ENCODE measurements at regions not wholly inside any gene's neighbourhood (a gene's known extent, or its start where the extent isn't known, plus 50 kb on each side); places are given as distances from the start of the nearest gene placed in this dataset.
"Not testable (repeated sequence)": the region's sequence is repeated elsewhere in the genome, so short reads cannot be mapped to it uniquely, and the experiment has no call there.

DNA sequence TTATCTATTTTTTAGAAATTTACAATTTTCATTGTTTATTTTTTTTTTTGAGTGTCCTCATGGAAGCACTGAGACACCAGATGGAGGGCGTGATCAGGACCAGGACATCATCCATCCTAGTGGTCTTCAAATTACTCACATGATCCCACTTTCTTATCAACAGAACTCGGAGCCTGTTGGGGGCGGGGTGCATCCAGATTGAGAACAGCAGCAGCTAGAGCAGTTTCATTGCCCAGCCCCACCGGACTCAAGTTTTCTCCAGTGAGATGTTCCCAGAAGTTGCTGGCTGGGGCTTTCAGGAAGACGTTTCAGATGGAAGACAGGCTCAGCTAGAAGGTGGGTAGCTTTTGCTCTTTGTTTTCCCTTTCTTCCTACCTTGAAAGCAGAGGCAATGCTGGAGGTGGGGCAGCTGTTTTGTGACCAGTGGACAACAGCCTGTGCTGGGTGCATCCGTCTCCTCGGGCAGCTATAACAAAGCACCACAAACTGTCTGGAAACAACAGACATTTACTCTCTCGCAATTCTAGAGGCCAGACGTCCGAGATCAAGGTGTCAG, 562.1 kb downstream of the TBC1D22A start:
- no peak for DNase-seq

DNA sequence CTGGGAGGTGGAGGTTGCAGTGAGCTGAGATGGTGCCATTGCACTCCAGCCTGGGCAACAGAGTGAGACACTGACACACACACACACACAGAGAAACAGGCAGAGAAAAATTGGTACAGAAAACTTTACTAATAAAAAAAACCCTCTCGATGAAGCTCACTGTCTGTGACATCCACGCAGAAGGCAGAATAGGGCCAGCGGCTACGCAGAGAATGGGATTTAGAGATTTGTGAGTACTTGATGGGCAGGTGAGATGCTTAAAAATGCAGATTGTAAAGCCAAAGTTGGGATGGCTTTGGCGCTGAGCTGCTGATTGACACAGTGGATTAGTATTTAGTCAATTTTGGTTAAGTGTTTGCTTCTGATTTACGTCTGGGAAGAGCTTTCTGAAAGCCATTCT, 561.1 kb downstream of the TBC1D22A start:
- no peak for DNase-seq

DNA sequence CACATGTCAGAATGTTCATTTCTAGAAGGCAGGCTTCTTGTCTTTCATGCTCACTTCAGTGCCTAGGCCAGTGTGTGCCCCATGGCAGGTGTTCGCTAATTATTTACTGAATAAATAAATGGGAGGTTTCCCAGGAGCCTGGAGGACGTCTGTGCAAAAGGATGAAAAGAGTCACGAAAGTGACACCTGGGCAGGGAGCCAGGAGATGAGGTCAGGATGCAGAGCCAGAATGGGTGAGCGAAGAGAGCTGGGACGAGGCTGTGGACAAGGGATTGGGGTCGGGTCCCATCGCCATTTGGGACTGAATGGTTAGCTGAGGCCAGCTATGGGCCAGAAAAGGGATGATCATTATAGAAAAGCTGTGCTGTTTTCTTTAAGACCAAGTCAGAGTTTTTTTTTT, 560.4 kb downstream of the TBC1D22A start:
- DNase-seq: no peak

DNA sequence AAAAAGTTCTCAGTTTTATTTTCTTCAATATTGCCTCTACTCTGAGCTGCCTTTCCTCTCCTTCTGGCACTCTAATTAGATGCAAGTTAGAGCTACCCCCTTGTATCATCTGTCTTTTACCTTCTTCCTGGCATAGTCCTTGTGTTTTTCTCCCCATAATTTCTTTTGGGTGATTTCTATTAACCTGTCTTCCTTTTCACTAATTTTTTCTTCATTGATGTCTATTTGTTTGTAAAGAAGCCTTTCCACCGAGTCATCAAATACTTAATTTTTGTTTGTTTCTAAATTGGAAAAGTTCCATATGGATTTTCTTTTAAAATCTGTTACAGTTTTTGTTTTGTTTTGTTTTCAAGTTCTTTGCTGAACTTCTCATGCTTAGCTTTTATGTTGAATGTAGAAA, 558.1 kb downstream of the TBC1D22A start:
- DNase-seq: no peak

DNA sequence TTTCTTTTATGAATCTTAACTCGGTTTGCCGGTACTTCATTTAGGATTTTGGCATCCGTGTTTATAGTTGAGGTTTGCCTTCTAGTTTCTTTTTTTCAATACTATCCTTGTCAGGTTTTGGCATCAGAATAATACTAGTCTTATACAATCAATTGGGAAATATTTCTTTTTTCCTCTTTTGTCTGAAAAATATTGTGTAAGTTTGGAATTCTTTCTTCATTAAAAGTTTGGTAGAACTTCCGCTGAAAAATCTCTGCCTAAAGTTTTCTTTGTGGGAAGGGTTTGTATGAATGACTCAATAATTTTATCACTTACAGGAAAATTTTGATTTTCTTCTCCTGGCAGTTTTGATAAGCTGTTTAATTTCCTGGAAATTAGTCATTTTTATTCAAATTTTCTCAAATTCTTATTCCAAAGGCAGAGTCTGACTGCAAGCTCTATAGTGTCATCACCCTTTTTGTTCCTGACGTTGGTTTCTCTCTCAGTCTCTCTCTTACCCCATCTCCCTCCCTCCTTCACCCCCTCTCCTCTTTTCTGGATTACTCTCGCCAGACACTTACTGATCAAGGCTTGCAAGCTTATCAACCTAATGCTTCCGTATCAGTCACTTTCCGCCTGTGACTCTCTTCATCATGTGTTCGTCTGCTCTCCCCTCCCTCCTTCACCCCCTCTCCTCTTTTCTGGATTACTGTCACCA, 555.7 kb downstream of the TBC1D22A start:
- DNase-seq: no peak

DNA sequence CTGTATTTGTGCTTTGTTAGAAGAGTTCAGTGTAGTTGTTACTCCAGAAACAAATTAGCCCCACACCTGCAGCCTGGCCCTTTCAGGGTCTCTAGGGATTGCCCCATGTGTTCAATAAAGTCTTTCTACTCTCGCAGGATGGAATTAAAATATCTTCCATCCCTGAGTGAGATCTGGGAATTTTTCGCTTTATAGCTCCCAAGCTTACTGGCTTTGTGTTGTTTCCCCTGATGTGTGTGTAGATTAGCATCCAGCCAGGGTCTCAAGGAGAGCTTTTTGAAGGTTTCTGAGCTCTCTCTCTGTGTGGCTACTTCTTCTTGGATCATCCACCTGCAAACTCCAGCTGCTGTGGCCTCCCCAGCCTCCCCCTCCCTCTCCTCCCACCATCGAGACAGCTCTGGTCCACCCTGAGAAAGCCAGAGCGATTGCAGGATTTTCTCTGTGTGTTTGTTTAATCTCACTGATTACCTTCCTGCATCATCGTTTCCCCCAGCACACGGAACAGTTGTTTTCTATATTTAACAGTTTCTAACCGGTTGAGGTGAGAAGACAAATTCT, 553.5 kb downstream of the TBC1D22A start:
- no peak for DNase-seq

DNA sequence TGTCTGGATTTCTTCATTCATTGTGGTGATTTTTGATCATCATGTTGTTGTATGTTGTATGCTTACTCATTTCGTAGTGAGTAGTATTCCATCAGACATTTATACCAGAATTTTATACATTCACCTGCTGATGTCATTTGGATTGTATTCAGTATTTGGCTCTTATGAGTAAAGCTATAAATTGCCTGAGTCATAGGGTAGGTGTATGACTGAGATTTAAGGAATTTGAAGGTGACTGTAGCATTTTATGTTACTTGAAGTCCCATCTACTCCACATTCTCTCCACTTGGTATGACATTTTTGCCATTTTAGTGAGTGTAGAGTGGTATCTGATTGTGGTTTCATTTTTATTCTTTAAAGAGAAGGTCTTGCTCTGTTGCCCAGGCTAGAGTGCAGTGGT, 548.2 kb downstream of the TBC1D22A start:
- no peak for DNase-seq

DNA sequence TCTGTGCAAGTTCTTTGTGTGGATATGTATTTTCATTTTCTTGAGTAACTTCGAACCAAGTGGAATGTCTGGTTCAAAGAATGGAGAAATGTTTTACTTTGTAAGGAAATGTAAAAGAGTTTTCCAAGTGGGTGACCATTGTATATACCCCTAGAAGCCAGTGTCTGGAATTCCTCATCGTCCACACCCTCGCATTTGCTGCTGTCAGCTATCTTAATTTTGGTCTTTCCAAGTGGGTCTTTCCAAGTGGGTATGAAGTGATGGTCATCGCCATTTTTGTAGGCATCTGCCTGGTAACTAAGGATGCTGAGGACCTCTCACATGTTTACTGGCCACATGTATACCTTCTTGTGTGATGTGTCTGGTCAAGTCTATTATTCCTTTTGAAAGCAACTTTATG, 547.5 kb downstream of the TBC1D22A start:
- DNase-seq: no peak

DNA sequence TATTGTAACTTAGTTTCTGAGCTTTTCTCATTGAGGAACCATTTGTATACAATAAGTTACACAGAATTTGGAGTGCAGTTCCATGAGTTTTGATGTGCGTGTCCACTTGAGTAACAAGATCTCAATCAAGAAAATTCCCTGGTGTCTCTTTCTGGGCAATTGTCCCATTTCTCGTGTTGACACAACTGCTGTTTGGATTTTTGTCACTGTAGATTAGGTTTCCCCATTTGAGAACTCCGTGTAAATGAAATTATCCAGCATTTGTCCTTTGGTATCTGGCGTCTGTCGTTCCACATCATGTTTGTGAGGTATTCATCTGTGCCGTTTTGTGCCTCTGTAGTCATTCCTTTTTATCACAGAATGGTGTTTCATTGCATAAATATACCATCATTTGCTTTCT, 547.0 kb downstream of the TBC1D22A start:
- DNase-seq: no peak

DNA sequence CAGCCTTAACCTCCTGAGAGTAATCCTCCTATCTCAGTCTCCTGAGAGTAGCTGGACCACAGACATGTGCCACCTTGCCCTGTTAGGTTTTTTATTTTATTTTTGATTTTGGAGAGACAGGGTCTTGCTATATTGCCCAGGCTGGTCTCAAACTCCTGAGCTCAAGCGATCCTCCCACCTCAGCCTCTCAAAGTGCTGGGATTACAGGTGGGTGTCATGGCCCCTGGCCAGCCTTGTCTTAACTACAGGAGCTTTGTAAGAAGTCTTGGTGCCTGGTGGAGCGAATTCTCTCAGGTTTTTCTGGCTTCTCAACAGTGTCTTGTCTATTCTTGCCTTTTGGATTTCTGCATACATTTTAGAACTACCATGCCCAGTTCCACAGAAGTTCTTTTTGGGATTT, 546.4 kb downstream of the TBC1D22A start:
- DNase-seq: no peak

DNA sequence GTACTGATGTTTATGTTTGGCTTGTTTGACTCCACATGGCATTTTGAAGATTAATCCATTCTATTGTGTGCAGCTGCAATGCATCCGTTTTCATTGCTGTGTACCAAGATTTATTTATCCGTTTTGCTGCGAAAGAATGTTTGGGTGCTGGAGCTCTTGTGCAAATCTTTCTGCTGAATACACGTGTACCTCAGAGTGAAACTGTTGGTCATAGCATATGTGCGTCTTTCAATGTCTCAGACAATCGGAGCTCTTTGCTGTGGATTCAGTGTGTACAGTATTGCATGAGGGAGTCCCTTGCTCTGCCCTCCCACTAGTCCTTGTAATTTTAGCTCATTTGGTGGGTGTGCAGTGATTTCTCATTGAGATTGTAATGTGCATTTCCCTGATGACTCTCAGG, 545.4 kb downstream of the TBC1D22A start:
- no peak for DNase-seq

DNA sequence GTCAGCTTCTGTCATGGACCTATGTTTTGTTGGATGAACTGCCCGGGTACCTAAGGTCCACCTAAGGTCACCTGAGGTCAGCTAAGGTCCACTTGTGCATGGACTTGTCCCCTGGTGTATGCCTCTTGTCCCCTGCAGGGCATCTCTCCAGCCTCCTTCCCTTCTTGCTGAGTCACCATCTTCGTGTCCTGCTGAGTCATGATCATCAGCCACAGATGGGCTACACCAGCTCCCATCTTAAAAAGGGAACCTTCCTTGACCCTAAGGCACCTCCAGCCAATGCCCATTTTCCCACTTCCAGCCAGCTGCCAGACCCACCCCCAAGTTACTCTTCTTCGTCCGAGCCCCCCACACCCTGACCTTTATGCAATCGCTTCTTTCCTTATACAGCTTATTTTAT, 544.9 kb downstream of the TBC1D22A start:
- DNase-seq: no peak

DNA sequence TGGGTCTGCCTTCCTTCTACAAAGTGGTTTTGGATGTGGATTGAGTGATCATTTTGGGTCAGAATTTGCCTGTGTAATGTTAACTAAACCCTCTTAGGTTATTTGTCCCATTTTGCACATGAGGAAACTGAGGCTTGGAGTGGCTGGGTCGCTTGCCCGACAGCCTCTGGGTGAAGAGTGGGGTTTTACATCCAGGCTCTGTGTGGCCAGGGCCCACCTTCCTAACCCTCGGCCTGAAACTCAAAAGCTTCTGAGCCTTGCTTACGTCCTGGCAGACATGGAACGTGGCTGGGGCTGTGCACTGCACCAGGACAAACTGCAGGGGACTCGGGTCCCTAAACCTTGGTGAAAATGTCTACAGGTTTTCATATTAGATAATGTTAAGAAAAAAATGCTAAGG, 542.4 kb downstream of the TBC1D22A start:
- no peak for DNase-seq

DNA sequence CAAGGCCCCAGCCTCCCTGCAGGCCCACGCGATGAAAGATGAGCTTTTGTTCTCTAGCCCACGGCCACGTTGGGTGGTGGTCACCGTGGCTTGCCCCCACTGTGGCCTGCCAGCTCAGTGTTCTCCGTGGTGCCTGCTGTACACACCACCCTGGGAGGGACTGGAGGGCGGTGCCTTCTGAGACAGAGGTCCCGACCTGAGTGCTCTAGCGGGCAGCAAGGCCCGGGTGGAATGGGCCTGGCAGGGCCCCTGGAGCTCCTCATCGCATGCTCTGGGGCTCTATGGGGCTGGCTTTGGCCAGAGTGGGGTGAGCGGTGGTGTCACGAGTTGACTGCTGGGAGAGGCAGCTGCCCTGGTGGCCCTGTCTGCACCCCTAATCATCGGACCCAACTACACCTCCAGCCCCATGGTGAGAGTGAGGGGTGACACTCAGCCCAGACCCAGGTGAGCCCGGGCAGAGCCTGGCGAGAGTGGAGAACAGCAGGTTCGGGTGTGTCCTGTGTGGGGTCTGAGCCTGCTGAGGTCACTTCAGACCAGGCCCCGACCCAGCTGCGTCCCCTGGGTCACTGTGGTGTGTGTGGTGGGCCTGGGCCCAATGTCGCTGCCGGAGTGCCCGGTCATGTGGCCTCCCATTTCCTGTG, 541.9 kb downstream of the TBC1D22A start:
- no peak for DNase-seq

DNA sequence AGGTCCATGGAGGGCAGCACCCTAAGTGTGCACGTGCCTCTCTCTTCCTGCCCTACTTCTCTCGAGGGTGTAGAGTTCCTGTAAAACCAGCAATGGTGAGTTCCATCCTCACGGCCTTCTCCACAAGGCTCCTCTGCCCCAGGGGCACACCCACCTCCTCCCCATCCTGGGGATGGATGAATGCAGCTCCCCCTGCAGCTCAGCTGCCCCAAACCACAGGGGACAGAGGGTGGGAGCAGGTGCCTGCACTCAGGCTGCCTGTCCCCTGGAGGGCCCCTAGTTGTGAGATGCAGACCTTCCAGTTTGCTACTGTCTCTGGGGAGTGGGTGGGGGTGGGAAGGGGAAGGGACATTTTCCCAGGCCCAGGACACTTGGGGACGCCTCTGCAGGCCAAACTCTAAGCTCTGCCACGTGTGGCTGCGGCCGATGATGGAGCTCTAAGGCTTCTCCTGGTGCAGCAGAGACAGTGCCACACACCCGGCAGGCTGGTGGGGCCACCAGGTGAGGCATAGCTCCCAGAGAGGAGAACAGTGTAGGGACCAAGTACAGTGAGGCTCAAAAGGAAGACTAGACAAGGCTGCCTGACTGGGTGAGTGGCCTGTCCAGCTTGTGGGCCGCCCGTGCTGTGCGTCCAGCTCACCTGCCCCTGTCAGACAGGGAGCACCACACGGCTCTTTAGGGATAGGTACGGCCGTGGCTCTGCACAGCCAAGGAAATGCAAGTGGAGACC, 540.9 kb downstream of the TBC1D22A start:
- DNase-seq: no peak

DNA sequence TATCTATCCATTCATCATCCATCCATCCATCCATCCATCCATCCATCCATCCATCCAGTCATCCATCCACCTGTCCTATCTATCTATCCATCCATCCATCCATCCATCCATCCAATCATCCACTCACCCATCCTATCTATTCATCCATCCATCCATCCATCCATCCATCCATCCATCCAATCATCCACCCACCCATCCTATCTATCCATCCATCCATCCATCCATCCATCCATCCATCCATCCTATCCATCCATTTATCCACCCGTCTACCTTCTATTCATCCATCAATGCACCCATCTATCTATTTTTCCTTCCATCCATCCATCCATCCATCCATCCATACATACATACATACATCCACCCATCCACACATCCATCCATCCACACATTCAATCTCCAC, 540.1 kb downstream of the TBC1D22A start:
- DNase-seq: not testable (repeated sequence)

DNA sequence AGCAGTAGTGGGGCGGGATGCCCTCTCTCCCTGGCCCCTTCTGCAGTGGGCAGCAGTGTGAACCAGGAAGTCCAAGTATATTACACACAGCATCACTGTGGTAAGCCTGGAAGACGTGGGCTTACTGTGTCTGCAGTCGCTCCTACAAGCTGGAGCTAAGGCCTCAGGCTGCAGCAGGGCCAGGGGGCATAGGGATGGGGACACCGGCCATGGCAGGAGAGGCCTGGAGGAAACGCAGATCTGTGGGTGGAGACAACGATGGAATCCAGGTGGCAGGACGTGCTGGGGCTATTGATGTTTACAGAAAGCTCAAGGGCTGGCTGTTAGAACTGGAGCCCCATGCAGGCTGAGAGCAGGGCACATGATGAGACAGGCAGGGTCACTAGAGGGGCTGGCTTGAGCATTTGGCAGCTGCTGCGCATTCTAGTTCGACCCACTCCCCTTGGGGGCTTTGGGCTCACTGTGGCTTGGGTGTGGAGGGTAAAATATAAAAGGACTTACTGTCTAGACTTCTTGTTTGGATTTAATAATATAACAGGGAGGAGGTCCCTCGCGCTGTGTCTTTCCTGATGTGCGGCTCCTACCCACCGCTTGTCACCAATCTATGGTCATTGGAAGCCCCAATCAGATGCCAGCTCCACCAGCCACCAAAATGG, 539.5 kb downstream of the TBC1D22A start:
- DNase-seq: no peak

DNA sequence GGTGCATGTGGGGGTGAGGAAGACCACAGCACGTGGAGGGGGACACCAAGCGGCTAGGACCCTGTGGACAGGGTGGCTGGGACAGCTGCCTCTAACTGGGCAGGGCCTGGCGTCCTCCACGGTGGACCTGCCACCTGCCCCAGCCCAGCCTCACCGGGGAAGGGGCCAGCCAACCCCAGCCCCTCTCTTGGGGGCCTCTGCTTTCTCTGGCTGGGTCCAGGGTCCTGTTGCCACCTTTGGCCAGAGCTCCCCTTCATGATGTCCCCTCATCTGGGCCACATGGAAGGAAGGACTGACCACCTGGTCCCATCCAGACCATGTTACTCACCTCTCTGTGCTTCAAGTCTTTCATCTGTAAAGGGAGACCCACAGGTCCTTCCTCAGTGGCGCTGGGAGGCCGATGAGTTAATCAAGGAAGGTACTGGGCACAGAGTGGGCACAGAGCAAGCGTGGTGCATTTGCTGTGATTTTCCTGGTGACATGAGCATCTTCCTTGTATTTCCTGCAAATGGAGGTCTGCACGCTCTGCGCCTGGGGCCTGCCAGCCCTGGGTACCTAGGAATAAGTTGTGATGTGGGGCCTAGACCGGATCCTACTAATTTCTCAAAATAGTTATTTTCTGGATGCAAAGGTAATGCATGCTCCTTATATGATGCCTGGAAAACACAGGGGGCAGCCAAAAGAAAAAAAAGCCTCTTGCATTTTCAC, 538.4 kb downstream of the TBC1D22A start:
- no peak for DNase-seq

DNA sequence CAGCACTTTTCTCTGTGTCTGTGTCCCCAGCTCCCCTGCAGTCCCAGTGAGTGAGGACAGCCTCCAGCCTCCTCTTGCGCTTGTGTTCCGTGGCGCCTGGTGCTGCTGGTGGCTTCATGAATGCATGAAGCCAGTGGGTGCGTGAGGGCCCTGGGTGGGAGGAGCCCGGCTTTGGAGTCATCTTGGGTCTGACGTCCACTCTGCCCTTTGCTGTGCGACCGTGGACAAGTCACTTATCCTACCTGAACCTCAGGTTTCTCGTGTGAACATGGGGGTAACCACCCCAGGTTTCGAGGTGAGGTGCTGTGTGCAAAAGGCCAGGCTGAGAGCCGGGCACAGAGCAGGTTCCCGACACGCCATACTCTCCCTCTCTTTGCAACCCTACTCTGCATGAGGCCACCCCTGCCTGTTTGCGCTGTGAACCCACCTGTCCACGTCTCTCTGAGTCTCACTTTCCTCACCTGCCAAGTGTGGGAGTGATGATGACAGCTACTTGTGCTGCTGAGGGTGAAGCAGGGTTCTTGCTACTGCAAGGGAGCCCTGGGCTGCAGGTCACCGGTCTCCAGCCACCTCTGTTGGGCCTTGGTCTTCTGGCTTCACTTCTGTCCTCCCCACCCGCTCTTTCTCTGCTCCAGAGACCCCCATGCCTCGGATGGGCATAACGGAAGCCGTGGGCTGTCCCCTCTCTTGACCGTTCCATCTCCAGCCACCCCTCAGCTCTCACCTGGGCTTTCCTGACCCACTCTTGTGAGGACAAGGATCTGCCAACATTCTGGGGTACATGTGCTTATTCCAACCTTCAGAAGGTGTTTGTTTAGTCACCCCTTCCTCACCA, 537.6 kb downstream of the TBC1D22A start:
- no peak for DNase-seq

DNA sequence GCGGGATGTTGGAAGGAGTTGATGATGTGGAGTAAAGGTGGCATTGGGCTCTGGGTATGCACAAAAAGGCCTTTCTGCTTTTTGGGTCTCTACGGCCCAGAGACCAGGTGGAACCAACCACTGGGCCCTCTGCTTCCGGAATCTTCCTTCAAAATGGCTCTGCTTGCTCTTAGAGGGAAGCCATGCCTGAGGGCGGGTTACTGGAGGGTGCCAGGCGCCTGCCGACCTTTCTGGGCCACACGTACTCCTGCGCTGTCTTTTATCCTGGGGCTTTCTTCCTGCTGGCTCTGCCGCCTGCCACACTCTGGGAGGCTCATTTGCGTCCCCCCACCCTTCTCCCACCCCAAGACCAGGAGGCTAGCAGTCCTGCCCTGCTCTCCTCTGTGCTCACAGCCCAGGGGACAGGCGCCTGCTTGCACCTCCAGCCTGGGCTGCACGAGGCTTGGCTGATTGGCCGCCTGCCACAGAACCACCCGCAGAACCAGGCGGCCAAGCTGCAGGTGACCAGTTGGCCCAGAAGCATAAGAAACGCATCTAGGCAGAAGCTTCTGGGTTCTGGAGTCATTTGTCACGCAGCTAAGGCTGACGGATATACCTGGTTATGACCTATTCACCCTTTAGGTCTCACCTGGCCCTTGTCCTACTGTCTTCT, 536.9 kb downstream of the TBC1D22A start:
- DNase-seq: no peak

Measured in activated effector memory CD4-positive, alpha-beta T cell treated with Interleukin-2 at 50 U/mL for 16 hours (primary cell).